AG08395 (cell line): ENCODE measurements at regions not wholly inside any gene's neighbourhood (a gene's known extent, or its start where the extent isn't known, plus 50 kb on each side); places are given as distances from the start of the nearest gene placed in this dataset.
"Not testable (repeated sequence)": the region's sequence is repeated elsewhere in the genome, so short reads cannot be mapped to it uniquely, and the experiment has no call there.

Experiments
- DNase-seq: peaks from one replicate; pipeline ENCODE4 v3.0.0; 2012; ENCODE audit warnings: mixed read lengths, low spot score

DNA sequence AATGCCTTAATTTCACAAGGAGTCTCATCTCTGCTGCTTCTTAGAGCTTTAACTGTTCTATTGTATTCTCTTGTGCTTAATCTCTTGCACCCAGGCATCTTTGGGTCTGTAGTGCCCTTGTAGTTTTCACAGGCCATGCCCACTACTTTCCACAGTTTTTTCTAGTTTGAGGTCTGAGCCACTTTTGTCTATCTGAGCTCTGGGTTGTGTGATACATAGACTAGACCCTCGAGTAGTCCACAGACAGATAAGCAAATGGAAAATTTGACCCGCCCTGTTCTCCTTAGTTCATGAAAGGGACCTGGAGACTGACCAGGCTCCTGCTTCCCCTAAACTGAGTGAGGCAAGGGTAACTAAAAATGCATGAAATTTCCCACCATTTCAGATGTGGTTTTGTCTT, 466.8 kb upstream of the ZEB2 start:
- DNase-seq, result no peak

DNA sequence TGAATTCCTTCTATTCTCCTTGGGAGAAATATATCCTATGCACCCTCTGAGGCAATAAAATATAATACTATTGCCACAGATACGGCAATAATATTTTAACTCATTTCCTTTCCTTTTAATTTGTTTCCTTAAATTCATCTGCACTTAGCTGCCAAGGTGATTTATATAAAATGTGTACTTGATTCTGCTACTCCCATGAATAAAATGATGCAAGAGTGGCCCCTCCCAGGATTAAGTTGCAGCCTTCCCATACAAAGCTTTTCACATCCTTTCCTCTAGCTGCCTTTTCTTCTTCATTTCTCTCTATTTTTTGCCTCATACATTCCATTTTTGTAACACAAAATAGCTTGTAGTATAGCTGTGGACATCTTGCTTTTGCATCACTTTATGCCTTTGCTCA, 464.1 kb upstream of the ZEB2 start:
- no peak for DNase-seq

DNA sequence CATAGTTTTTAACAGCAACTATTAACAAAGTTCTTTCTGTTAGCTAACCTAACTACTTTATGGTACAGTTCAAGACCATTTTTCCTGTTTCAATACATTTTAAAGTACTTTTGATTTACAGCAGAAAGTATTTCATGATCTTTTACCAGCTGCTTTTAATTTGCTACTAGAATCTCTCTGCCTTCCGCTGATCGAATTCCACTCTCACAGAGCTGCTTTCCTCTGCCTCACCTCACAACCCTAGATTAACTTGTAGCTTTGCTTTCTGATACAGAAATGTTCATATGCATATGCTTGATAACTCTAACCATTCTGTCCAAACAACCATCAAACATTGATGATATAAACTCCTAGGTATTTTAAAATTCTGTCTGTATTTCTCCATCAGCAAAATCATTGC, 463.2 kb upstream of the ZEB2 start:
- DNase-seq, result no peak

DNA sequence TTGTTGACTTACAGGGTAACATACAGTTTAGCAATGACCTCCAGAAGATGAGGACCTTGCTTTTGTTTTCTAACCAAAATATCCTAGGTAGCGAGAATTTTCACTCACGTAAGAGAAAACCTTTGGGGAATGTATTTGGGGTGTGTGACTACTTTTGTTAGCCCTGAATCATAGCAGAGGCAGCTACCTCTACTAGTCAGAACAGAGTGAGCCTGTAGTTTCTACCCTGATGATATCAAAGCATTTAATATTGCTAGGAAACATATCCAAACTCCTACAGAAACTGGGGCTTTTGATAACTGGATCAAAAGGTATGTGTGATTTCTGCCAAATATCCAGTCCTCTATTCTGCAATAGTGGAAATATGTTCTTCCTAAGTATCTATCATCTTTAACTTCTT, 462.6 kb upstream of the ZEB2 start:
- no peak for DNase-seq

DNA sequence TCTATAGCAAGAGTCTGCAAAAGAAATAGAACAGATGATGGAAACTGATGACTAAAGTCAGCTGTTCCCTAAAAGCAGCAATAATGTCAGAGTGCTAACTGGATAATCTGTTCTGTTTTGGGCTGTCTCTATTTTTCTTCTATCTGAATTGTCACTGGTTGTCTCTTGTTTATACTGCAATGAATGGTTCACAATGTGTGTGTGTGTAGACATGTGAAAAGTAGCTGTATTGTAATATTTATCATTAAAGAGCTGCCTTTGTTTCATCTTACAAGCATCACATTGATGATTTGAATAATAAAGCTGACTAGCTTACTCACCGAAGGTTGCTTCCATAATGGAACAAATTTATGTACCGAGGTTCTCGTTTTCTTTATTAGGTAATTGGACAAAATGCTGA, 456.0 kb upstream of the ZEB2 start:
- no peak for DNase-seq

DNA sequence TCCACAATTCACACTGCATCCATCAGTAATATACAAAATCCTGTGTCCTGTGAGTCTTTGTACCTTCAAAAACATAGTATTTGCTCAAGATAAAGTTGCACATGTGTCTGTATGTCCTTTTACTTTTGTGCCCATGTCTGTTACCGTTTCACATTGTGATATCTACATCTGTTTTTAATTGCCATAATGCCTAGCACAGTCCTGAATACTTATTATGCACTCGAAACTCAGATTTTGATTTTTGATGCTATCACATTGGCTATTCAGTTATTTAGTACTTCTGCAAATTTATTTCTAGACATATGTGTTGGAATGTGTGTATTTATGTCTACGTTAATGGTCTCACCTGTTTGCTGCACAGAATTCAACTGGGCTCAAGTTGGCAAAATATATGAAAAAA, 452.8 kb upstream of the ZEB2 start:
- DNase-seq, result no peak

DNA sequence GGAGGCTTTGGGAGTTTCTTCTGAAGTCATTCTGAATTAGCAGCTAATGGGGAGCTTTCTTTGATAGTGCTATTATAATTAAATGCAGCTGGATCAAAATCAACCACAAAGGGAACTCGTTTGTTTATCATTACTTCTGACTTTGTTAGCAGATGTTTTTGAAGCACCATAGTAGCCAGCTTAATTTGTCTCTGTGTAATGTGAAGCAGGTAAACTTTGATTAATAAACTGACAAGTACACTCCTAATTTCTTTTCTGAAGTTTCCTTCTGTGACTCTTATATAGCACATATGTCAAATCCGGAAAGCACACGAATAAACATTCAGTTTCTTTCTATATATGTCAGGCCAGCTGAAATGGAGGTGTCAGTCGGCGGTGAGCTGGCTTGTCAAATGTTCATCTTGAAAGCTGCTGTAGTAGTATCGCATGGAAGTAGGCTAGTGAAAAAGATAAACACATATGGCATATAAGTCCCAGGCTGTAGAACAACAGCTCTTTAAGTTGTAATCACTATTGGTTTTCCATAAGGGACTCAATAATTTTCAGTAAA, 451.9 kb upstream of the ZEB2 start:
- no peak for DNase-seq

DNA sequence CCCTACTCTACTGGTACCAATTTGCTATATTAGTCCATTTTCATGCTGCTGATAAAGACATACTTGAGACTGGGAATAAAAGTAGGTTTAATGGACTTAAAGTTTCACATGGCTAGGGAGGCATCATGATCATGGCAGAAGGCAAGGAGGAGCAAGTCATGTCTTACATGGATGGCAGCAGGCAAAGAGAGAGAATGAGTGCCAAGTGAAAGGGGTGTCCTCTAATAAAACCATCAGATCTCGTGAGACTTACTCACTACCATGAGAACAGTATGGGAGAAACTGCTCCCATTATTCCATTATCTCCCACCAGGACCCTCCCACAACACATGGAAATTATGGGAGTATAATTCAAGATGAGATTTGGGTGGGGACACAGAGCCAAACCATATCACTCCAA, 450.5 kb upstream of the ZEB2 start:
- not testable (repeated sequence) for DNase-seq

DNA sequence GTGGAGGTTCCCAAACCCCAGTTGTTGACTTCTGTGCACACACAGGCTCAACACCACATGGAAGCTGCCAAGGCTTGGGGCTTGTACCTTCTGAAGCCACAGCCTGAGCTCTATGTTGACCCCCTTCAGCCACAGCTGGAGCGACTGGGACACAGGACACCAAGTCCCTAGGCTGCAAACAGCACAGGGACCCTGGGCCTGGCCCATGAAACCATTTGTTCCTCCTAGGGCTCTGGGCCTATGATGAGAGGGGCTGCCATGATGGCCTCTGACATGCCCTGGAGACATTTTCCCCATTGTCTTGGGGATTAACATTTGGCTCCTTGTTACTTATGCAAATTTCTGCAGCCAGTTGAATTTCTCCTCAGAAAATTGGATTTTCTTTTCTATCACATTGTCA, 449.6 kb upstream of the ZEB2 start:
- not testable (repeated sequence) for DNase-seq

DNA sequence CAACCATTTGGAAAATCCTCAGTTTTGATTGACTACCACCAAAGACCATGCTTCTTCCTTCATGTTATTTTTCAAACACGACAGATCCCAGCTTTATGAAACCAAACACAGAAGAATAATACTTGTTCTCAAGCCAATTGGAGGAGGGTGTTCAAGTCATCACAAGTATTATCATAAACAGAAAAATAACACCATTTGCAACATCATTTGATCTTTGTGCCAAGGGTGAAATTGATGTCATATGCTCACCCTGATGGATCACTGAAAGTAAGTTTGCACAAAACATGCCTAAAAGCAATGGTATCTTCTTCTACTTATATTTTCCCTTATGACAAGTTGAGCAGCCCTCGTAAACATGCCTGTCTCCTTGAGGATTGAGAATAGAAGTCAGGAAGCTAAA, 448.0 kb upstream of the ZEB2 start:
- DNase-seq, result no peak

DNA sequence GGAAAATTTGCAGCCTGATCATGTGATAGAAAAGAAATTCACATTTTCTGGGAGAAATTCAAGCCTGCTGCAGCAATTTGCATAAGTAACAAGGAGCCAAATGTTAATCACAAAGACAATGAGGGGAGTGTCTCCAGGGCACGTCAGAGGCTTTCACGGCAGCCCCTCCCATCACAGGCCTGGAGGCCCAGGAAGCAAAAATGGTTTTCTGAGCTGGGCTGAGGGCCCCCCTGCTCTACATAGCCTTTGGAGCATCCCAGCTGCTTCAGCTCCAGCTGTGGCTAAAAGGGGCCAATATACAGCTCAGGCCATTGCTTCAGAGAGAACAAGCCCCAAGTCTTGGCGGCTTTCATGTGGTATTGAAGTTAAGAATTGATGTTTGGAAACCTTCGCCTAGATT, 445.3 kb upstream of the ZEB2 start:
- no peak for DNase-seq

DNA sequence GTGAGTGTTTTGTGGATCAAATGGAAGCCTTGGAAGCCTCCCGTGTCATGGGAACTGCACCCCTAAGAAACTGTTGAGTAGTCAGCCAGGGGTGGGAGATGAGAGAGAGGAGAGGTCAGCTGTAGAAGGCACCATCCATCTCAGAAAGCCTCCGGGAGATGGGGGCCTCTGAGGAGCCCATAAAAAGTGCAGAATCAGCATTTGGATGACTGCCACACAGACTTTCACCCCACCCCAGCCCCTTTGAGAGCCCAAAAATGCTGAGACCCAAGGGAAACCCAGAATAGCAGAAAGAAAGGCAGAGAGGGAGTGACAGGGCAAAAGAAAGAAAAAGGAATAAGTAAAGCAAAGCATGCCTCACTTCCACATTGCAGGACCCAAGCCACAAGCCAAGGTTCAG, 443.1 kb upstream of the ZEB2 start:
- no peak for DNase-seq

DNA sequence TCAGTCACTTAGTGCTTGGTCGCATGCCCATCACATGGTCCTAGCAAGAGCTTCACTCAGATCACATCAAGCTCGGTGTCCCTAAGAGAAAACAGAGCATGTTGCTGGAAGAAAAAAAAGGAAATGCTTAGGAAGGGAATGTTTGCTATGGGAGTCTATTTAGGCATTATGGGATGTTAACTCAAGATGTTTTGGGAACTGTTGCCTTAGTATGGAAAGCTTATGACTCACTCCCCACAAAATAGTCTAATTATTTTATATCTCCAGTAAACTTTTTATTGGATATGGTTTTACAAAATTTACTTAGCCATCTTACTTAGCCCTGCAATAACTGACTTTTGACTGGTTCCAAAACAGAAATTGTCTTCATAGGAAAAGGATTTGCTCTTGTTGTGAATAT, 439.5 kb upstream of the ZEB2 start:
- DNase-seq, result no peak

DNA sequence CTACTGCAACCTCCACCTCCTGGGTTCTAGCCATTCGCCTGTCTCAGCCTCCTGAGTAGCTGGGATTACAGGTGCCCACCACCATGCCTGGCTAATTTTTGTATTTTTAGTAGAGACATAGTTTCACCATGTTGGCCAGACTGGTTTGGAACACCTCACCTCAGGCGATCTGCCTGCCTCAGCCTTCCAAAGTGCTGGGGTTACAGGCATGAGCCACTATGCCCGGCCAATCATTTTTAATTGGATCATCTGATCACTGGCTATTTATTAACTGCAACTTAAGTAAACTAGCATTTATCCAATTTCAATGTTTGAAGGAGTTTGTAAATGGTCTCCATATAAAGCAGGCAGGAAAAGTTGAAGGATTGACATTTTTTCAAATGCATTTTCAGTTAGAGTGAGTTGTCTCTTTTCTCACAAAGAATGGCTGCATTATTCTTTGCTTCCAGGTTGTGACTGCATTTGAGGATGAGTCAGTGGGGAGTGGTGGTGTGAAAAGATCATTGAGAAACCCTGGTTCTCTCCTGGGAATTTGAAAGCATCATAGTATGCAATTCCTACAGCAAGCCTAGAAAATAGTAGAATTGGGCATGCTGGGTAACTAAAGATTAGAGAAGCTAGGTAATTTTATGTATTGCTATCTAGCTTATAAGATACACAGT, 431.1 kb upstream of the ZEB2 start:
- peak; percentile 92 for DNase-seq

DNA sequence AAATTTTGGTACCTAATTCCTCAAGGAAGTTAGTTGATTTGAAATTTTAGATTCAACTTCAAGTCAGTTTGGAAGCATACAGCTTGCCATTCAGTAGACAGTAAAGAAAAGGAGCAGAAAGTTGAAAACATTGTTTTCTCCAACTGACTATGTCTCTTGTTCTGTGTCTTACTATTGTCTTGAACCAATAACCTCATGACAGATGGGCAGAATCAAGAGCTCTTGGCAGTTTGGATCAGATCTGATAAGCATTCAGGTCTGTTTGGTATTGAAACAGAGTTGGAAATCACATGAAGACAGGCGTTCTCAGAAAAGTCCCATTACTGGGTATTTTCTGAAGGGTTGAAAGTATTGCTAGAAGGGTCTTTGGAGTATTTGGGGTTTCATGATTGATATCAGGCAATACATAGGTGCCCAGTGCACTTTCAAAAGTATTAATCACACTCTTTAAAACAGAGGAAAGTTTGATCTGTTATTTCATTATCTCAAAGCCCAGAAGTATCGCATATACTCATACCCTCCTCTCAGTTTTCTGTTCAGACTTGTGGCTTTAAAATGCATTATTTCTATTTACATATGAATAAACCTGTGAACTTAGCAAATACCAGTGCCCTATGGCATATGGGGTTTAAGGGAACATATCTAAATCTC, 428.4 kb upstream of the ZEB2 start:
- DNase-seq, result no peak

DNA sequence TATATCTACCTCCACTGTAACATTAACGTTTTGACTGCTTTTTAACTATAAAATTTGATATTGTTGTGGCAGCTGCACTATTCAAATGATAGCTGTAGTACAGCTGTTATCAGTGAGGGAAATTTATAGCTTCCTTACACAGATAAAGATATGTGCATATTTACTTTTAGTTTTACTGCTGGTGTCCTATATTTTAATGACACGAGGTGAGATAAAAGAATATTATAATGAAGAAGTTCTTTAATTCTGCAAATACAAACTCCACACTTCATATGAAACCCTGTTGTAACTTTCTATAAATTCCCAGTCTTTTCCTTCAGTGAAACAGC, 427.8 kb upstream of the ZEB2 start:
- no peak for DNase-seq

DNA sequence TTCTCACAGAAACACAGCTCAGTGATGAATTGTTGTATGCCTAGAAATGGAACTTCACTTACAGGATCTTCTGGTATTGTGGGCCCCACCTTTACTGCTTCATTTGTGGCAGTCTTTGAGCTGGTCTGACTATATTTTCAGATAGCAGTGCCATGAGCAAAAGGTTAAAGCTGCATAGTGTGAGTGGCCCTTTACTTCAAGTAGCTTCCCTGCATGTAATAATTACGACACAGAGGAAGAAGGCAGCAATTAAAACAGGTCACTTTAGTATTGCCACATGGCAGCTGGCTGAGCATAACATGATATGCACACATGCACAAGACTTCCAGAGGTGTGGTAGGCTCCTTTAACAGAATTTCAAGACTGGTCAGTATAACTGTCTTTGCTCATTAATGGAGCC, 426.3 kb upstream of the ZEB2 start:
- no peak for DNase-seq

DNA sequence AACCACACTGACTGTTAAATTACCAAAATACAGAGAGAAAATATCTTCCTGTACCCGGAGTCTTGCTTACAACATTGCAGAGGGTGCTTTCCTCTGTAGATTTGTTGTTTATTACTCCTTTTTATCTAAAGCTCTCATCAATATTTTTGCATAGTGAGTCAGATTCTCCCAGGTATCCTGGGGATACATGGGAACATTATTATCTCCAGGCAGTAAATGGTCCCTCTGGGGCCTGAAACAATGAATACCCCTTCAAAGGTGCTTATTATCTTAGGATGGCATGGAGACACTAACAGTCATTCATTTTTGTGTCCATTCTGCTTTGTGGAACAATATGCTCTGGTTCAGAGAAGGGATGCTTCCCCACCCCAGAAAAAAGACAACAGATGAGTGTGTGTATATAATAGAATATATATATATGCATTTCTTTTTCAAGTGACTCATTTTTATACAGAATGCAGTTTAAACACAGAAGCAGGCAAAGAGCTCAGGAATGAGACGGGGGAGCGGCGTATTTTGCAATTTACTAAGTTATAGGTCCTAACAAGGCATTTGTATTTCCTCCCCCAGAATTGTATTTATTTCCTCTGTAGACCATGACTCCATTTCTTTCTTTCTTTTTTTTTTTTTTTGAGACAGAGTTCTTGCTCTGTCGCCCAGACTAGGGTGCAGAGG, 424.8 kb upstream of the ZEB2 start:
- no peak for DNase-seq

DNA sequence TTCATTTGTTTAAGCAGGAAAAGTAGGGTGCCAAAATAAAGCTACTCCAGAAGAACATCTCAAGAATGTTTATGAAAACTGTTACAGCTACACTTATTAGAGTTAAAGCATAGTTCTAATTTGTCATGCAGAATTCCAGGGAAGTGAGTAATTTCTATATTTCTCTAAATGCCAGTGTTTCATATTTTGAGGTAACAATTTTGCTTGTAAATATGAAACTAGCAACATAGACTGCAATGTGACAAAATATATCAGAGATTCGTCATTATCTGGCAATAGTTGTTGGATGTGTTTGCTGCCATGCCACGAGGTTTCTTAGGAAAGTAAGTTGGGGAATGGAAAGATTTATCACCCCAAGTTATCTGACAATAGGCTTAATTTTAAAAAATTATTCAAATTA, 424.1 kb upstream of the ZEB2 start:
- peak; percentile 38 for DNase-seq

DNA sequence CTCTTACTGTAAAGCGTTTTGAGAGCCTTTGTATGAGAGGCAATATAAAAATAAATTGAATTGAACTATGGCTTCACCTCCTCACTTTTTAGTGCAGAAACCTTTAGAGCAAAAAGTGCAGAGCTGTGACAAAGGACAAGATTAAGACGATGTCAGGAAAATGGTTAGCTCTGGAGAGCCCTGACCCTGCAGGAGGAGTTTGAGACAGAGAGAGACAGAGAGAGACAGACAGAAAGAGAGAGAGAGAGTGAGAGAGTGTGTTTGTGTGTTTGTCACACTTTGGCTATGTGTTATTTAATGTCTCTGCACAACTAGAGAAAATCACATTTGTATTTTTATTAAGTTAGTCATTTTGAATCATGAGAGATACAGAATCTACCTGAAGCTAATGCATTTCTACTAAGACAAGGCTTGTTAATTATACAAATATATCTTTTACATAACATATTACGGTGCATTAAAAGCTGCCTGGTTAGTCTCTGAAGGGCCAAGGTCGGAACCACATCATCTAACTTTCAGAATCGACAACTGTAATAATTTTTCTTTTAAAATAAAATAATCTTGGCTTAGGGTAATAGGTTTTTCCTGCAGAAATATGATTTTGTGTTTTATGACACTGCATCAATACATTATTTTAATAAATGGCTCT, 423.5 kb upstream of the ZEB2 start:
- DNase-seq, result no peak

DNA sequence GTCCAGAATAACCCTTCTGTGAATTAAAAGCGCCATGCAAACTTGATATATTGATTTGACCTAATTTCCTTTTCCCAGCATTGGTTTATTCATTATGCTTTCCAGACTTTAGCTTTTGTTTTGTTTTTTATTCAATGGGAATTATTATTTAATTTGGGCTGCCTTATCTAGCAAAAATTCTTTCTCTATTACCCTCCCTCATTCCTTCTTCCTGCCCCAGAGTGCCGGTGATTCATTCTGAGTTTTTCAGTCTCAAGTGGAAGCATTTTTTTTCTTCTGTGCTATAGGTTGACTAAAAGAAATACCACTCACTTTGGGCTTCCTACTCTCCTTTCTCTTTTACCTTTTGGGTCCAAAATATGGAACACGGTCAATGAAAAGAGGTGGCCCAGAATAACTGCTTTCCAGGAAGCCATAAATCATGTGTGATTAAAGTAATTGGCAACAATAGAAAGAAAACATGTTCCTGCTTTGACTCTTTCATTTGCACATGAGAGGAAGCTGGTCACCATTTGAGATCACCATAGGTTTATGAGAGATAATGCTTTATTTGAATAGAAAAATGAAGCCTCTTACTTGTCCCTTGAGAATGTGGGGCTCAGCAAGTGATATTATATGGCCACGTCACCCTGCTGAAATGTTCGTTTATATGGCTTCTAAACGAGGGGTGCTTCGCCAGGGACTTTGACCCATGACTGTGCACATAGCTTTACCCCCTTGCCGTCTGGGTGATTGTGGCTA, 422.8 kb upstream of the ZEB2 start:
- DNase-seq, result peak; percentile 37

DNA sequence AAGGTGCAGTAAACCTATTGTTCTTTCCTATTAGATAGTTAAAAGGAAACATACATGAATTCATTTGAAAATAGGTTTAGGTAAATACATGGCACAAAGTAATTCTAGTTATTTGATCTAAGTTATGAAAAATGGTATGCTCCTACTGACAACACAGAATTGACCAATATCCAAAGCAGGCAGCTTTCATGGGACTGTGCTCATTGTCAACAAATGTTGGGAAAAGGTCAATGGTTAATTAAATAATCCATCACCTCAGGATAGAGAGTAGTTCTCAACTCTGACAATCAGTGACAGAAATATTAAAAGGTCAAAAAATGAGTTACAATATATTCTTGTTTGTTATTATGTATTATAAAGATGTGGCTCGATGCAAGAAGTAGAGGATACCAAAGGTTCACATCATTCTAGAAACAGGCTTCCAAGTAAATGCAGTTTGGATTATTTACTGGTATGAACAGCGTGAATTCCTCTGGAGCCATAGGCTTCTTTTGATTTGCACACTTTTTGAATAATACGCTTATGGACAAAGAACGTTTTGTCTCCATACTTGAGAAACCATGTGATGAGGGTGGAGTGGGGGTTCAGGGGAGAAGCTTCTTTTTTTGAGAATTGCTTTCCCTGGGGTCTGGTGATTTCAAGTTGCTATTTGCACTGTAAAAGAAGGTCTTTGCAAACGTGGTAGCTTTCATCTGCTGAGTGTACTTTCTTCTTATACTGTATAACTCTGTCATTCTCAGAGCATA, 422.0 kb upstream of the ZEB2 start:
- DNase-seq, result no peak
